ENCODE measurements at regions not wholly inside any gene's neighbourhood (a gene's known extent, or its start where the extent isn't known, plus 50 kb on each side); places are given as distances from the start of the nearest gene placed in this dataset.

GRCh38 chr7:17530741-17531421, 232.4 kb downstream of the AHR start:
- DNase-seq, result no peak
- Histone ChIP-seq H3K9me3 (no peaks in the 10 kb centered on the region), H3K27me3 (no peaks in the 10 kb centered on the region), H3K36me3 (no peaks in the 10 kb centered on the region), H3K4me3 (no peak overlapping the region), H3K4me1 (peaks cover 0 to 7% of the 10 kb centered on the region in 2 donors), H3K27ac (peak overlapping the region; percentile 35 to 72)
- TF ChIP-seq POLR2A (IDR thresholded peaks at IDR 0.05) (no peak), CTCF (IDR thresholded peaks at IDR 0.05) (peak in 1 of 4 experiments; percentile 15)
- intact Hi-C loops (cut with DNase I; ENCODE audit: low total_unique reads), result no loop called here

GRCh38 chr7:17532861-17533404, 234.5 kb downstream of the AHR start:
- intact Hi-C loops (cut with DNase I; ENCODE audit: low total_unique reads), result no loop called here
- Histone ChIP-seq H3K27me3 (no peaks in the 10 kb centered on the region), H3K4me1 (peaks cover 0 to 7% of the 10 kb centered on the region in 2 donors), H3K9me3 (no peaks in the 10 kb centered on the region), H3K27ac (peak overlapping the region; percentile 10 to 33), H3K36me3 (no peaks in the 10 kb centered on the region), H3K4me3 (no peak overlapping the region)
- DNase-seq, result no peak
- TF ChIP-seq POLR2A (IDR thresholded peaks at IDR 0.05) (no peak), CTCF (IDR thresholded peaks at IDR 0.05) (no peak)

GRCh38 chr7:17534348-17534747, 235.9 kb downstream of the AHR start:
- intact Hi-C loops (cut with DNase I; ENCODE audit: low total_unique reads), result no loop called here

GRCh38 chr7:17535776-17536175, 237.3 kb downstream of the AHR start:
- H3K36me3 ChIP-seq, result no peaks in the 10 kb centered on the region
- H3K4me3 ChIP-seq, result no peak overlapping the region
- intact Hi-C loops (cut with DNase I; ENCODE audit: low total_unique reads), result no loop called here
- H3K27me3 ChIP-seq, result no peaks in the 10 kb centered on the region
- TF ChIP-seq CTCF (IDR thresholded peaks at IDR 0.05) (no peak), POLR2A (IDR thresholded peaks at IDR 0.05) (no peak)
- no peaks in the 10 kb centered on the region for H3K9me3 ChIP-seq
- no peak for DNase-seq
- H3K27ac ChIP-seq, result no peak overlapping the region
- peaks cover 0 to 7% of the 10 kb centered on the region in 2 donors for H3K4me1 ChIP-seq

More at GRCh38 chr7:17534348-17534747, 235.9 kb downstream of the AHR start:
- no peak for DNase-seq
- no peaks in the 10 kb centered on the region for H3K36me3 ChIP-seq
- no peaks in the 10 kb centered on the region for H3K27me3 ChIP-seq
- H3K9me3 ChIP-seq, result no peaks in the 10 kb centered on the region
- no peak for TF ChIP-seq POLR2A (IDR thresholded peaks at IDR 0.05)
- H3K4me1 ChIP-seq, result peaks cover 0 to 7% of the 10 kb centered on the region in 2 donors
- H3K4me3 ChIP-seq, result no peak overlapping the region
- no peak overlapping the region for H3K27ac ChIP-seq

- Histone ChIP-seq H3K4me3 (no peak overlapping the region), H3K27ac (no peak overlapping the region), H3K9me3 (no peaks in the 10 kb centered on the region), H3K4me1 (peaks cover 0 to 3% of the 10 kb centered on the region in 2 donors), H3K36me3 (no peaks in the 10 kb centered on the region), H3K27me3 (no peaks in the 10 kb centered on the region)
- no peak for TF ChIP-seq CTCF (IDR thresholded peaks at IDR 0.05)
- TF ChIP-seq POLR2A (IDR thresholded peaks at IDR 0.05), result no peak
- no peak for DNase-seq
- intact Hi-C loops (cut with DNase I; ENCODE audit: low total_unique reads), result no loop called here
Observed at GRCh38 chr7:17544401-17544800, 245.9 kb downstream of the AHR start.
